Progenitor cell of endocrine pancreas (in vitro differentiated cells): ENCODE measurements at regions not wholly inside any gene's neighbourhood (a gene's known extent, or its start where the extent isn't known, plus 50 kb on each side); places are given as distances from the start of the nearest gene placed in this dataset.

Experiments used
- DNase-seq: peaks from one replicate; pipeline ENCODE4 v3.0.0; 2021; ENCODE audit warnings: low spot score; ENCODE audit not compliant: unreplicated experiment
- H3K27ac Mint-ChIP-seq: 2 replicates; pipeline ENCODE4 v1.8.0; 2021; ENCODE audit warnings: mild to moderate bottlenecking, moderate library complexity, mixed read lengths
- H3K27me3 Mint-ChIP-seq: 2 replicates; pipeline ENCODE4 v1.8.0; 2021; ENCODE audit warnings: mixed read lengths
- H3K36me3 Mint-ChIP-seq: 2 replicates; pipeline ENCODE4 v1.8.0; 2022; ENCODE audit warnings: mixed read lengths; ENCODE audit not compliant: insufficient read depth
- H3K4me1 Mint-ChIP-seq: 2 replicates; pipeline ENCODE4 v1.8.0; 2021; ENCODE audit warnings: low read depth, mixed read lengths
- H3K4me3 Mint-ChIP-seq: 2 replicates; pipeline ENCODE4 v1.8.0; 2021; ENCODE audit warnings: low read depth, mild to moderate bottlenecking, moderate library complexity, mixed read lengths
- H3K9me3 Mint-ChIP-seq: 2 replicates; pipeline ENCODE4 v1.8.0; 2021; ENCODE audit warnings: low read depth, mixed read lengths
- CTCF ChIP-seq: fragments of 200-600 bp; sonication (generic); IDR thresholded peaks from one replicate; pipeline ENCODE4 v1.5.0; 2021; ENCODE audit warnings: antibody characterized with exemption, mild to moderate bottlenecking; ENCODE audit not compliant: unreplicated experiment

DNA sequence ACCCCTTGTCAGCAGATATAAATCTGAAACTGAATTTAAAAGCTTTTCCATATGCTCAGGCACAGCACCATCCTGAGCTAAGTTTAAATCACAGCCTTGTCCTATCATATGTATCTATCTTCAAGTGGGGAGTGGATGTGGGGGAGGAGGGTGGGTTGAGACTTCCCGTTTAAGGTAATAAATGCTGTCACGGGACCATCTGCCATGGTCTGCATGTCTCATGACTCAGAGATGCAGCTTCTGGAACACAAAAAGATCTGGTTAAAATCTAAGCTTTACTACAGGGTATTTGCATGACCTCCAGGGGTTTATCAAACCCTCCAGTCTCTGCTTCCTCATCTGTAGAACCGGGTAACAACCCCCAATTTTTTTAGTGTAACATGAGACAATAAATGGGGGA, 377.7 kb upstream of the ST6GAL2 start:
- DNase-seq = no peak
- TF ChIP-seq CTCF = no peak
- Mint-ChIP-seq H3K36me3 (no peaks in the 10 kb centered on the region), H3K4me3 (no peak overlapping the region), H3K27ac (no peak overlapping the region), H3K27me3 (no peaks in the 10 kb centered on the region), H3K4me1 (no peaks in the 10 kb centered on the region), H3K9me3 (no peaks in the 10 kb centered on the region)

- Mint-ChIP-seq H3K27ac (no peak overlapping the region), H3K27me3 (peaks cover 3% of the 10 kb centered on the region), H3K9me3 (no peaks in the 10 kb centered on the region), H3K4me3 (no peak overlapping the region), H3K4me1 (no peaks in the 10 kb centered on the region), H3K36me3 (no peaks in the 10 kb centered on the region)
- no peak for TF ChIP-seq CTCF
- no peak for DNase-seq
These were observed 378.2 kb upstream of the ST6GAL2 start for GRCh38 chr2:107264184-107264583.

DNA sequence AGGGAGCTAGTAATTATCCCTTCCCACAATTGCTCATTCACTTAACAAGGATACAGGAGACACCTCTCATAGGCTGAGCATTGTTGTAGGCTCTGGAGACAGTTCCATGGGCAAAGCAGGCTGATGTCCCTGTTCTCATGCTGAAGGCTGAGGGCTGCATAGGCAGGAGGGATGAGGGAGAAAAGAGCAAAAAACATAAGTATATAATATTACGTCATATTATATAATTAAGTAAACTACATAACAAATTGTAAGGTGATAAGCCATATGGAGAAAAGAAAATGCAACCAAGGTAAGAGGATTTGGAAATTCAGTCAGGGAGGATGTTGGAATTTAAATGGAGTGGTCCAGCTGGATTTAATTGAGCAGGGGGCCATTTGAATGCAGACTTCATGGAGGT, 380.6 kb upstream of the ST6GAL2 start:
- H3K27me3 Mint-ChIP-seq = peaks cover 3% of the 10 kb centered on the region
- no peaks in the 10 kb centered on the region for H3K36me3 Mint-ChIP-seq
- TF ChIP-seq CTCF = no peak
- DNase-seq = no peak
- H3K4me3 Mint-ChIP-seq = no peak overlapping the region
- H3K27ac Mint-ChIP-seq = no peak overlapping the region
- H3K9me3 Mint-ChIP-seq = no peaks in the 10 kb centered on the region
- no peaks in the 10 kb centered on the region for H3K4me1 Mint-ChIP-seq

- Mint-ChIP-seq H3K27ac (no peak overlapping the region), H3K27me3 (peaks cover 3% of the 10 kb centered on the region), H3K9me3 (no peaks in the 10 kb centered on the region), H3K4me1 (no peaks in the 10 kb centered on the region), H3K36me3 (no peaks in the 10 kb centered on the region), H3K4me3 (no peak overlapping the region)
- no peak for TF ChIP-seq CTCF
- DNase-seq = no peak
These were observed 381.1 kb upstream of the ST6GAL2 start for GRCh38 chr2:107267086-107267485.

- Mint-ChIP-seq H3K27ac (no peak overlapping the region), H3K36me3 (no peaks in the 10 kb centered on the region), H3K27me3 (peaks cover 2% of the 10 kb centered on the region), H3K4me1 (peaks cover 2% of the 10 kb centered on the region), H3K9me3 (no peaks in the 10 kb centered on the region), H3K4me3 (no peak overlapping the region)
- no peak for TF ChIP-seq CTCF
- no peak for DNase-seq
These were observed 390.1 kb upstream of the ST6GAL2 start for GRCh38 chr2:107276034-107276433.
